Vagina (tissue), 2 donors: ENCODE measurements at regions not wholly inside any gene's neighbourhood (a gene's known extent, or its start where the extent isn't known, plus 50 kb on each side); places are given as distances from the start of the nearest gene placed in this dataset.

ENCODE experiments used
- CTCF ChIP-seq, 3 experiments: fragments of 450-650 bp in 2 of 3; fragments of 200-600 bp in 1 of 3; sonication (generic) in 1 of 3; IDR thresholded peaks; one replicate each; pipeline ENCODE4 v1.5.1; 2017 to 2019; ENCODE audit warnings: antibody characterized with exemption in 3 of 3, mild to moderate bottlenecking in 2 of 3, moderate library complexity in 2 of 3
- POLR2A ChIP-seq, 2 donors: fragments of 450-650 bp; IDR thresholded peaks; one replicate each; pipeline ENCODE4 v1.6.1; 2017; ENCODE audit warnings: antibody characterized with exemption in 2 of 2, mild to moderate bottlenecking in 2 of 2, moderate library complexity in 2 of 2
- POLR2AphosphoS5 ChIP-seq, 2 donors: sonication (generic); formaldehyde crosslinking; IDR thresholded peaks; one replicate each; pipeline ENCODE4 v1.9.0; 2017; ENCODE audit warnings: antibody characterized with exemption in 2 of 2, mild to moderate bottlenecking in 2 of 2, low read depth in 1 of 2; ENCODE audit not compliant: insufficient read depth in 1 of 2

GRCh38 chr20:58076405-58076804 lies 152.0 kb downstream of the ANKRD60 start:
- no peak for TF ChIP-seq CTCF (IDR thresholded peaks at IDR 0.05)
- no peak for TF ChIP-seq POLR2A (IDR thresholded peaks at IDR 0.05)
- no peak for TF ChIP-seq POLR2AphosphoS5 (IDR thresholded peaks at IDR 0.05; ENCODE audit: insufficient read depth in 1 of 2, low read depth in 1 of 2)
